ENCODE measurements at regions not wholly inside any gene's neighbourhood (a gene's known extent, or its start where the extent isn't known, plus 50 kb on each side); places are given as distances from the start of the nearest gene placed in this dataset.

GRCh38 chr4:84420608-84421007, 78.5 kb downstream of the NKX6-1 start:
- H2AFZ ChIP-seq (ENCODE audit: low read length), result no peak overlapping the region
- no peak overlapping the region for H3K4me2 ChIP-seq (ENCODE audit: insufficient read depth, insufficient read length, low read length)
- H4K91ac ChIP-seq (ENCODE audit: insufficient read length, low read depth, low read length), result no peak overlapping the region
- H3K18ac ChIP-seq (ENCODE audit: insufficient read length, low read depth, low read length), result no peak overlapping the region
- H3K4ac ChIP-seq (ENCODE audit: low read depth, low read length), result no peak overlapping the region
- Mint-ChIP-seq H3K4me3 (no peak overlapping the region), H3K4me1 (peaks cover 0 to 12% of the 10 kb centered on the region in 2 experiments; a peak in 2 of 4 replicates), H3K36me3 (ENCODE audit: insufficient read depth in 1 of 3, low read depth in 3 of 3) (peaks cover 0 to 4% (median 0%) of the 10 kb centered on the region in 3 experiments; a peak in 3 of 7 replicates), H3K27me3 (ENCODE audit: low read depth) (no peaks in the 10 kb centered on the region; the same call in 1 of the 2 replicates), H3K27ac (no peak overlapping the region), H3K9me3 (peaks cover 3 to 9% of the 10 kb centered on the region in 2 experiments; a peak in 4 of 5 replicates)
- no peak overlapping the region for H2BK12ac ChIP-seq (ENCODE audit: insufficient read length, low read depth, low read length)
- no peak for DNase-seq
- H3K9ac ChIP-seq (ENCODE audit: extremely low read depth, insufficient read length, low read length), result no peak overlapping the region
- no peaks in the 10 kb centered on the region for H3K27me3 ChIP-seq (ENCODE audit: insufficient read depth, low read length)
- H4K20me1 ChIP-seq (ENCODE audit: control insufficient read depth, insufficient read depth, insufficient read length), result no peaks in the 10 kb centered on the region
- no peak overlapping the region for H2AK5ac ChIP-seq (ENCODE audit: insufficient read length, low read length)
- H3K56ac ChIP-seq (ENCODE audit: insufficient read length, low read depth, low read length), result no peak overlapping the region
- no peaks in the 10 kb centered on the region for H3K23me2 ChIP-seq (ENCODE audit: insufficient read length, low read depth, low read length, poor library complexity, severe bottlenecking)
- H2BK120ac ChIP-seq (ENCODE audit: low read depth, low read length, poor library complexity, severe bottlenecking), result no peak overlapping the region
- H3K79me1 ChIP-seq (ENCODE audit: insufficient read depth, low read depth, low read length, poor library complexity, severe bottlenecking), result no peaks in the 10 kb centered on the region
- no peak overlapping the region for H2BK20ac ChIP-seq (ENCODE audit: low read depth, low read length, poor library complexity, severe bottlenecking)
- no peaks in the 10 kb centered on the region for H3K4me1 ChIP-seq (ENCODE audit: insufficient read depth, low read length)
- H3K79me2 ChIP-seq (ENCODE audit: insufficient read depth, low read length), result no peaks in the 10 kb centered on the region
- no peak overlapping the region for H4K5ac ChIP-seq (ENCODE audit: insufficient read length, low read depth, low read length)
- H3K9me3 ChIP-seq (ENCODE audit: control insufficient read depth, low read depth, low read length), result no peaks in the 10 kb centered on the region
- H2BK5ac ChIP-seq (ENCODE audit: insufficient read length, low read length), result no peak overlapping the region
- no peak overlapping the region for H2BK15ac ChIP-seq (ENCODE audit: low read depth, low read length)
- no peak overlapping the region for H3T11ph ChIP-seq (ENCODE audit: low read length)
- TF ChIP-seq, protein P1, sequence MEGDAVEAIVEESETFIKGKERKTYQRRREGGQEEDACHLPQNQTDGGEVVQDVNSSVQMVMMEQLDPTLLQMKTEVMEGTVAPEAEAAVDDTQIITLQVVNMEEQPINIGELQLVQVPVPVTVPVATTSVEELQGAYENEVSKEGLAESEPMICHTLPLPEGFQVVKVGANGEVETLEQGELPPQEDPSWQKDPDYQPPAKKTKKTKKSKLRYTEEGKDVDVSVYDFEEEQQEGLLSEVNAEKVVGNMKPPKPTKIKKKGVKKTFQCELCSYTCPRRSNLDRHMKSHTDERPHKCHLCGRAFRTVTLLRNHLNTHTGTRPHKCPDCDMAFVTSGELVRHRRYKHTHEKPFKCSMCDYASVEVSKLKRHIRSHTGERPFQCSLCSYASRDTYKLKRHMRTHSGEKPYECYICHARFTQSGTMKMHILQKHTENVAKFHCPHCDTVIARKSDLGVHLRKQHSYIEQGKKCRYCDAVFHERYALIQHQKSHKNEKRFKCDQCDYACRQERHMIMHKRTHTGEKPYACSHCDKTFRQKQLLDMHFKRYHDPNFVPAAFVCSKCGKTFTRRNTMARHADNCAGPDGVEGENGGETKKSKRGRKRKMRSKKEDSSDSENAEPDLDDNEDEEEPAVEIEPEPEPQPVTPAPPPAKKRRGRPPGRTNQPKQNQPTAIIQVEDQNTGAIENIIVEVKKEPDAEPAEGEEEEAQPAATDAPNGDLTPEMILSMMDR (conservative IDR thresholded peaks at IDR 0.05), result no peak
- no peak overlapping the region for H4K8ac ChIP-seq (replicated peaks; ENCODE audit: insufficient read length, low read depth, low read length)
- no peak overlapping the region for H3K27ac ChIP-seq (ENCODE audit: insufficient read length, low read depth, low read length)
- no peak overlapping the region for H3K23ac ChIP-seq (ENCODE audit: insufficient read length, low read depth, low read length)
- no CpG with 5 or more reads among the region's 1 CpG for whole genome bisulfite sequencing (ENCODE audit: extremely low coverage, insufficient read length, low lambda C conversion rate)
- H3K14ac ChIP-seq (ENCODE audit: insufficient read depth, low read length), result no peak overlapping the region
